Endothelial cell (in vitro differentiated cells): ENCODE measurements at regions not wholly inside any gene's neighbourhood (a gene's known extent, or its start where the extent isn't known, plus 50 kb on each side); places are given as distances from the start of the nearest gene placed in this dataset.

Experiments
- DNase-seq: peaks from one replicate; pipeline ENCODE4 v3.0.0; 2021; ENCODE audit warnings: low spot score
- H3K27ac Mint-ChIP-seq: one replicate; pipeline ENCODE4 v1.8.0; 2021; ENCODE audit warnings: mixed read lengths, inconsistent platforms; ENCODE audit not compliant: unreplicated experiment
- H3K27me3 Mint-ChIP-seq: one replicate; pipeline ENCODE4 v1.8.0; 2021; ENCODE audit warnings: mild to moderate bottlenecking, moderate library complexity, mixed read lengths, inconsistent platforms; ENCODE audit not compliant: unreplicated experiment
- H3K36me3 Mint-ChIP-seq: one replicate; pipeline ENCODE4 v1.8.0; 2021; ENCODE audit warnings: mild to moderate bottlenecking, low read depth, mixed read lengths, inconsistent platforms; ENCODE audit not compliant: unreplicated experiment
- H3K4me1 Mint-ChIP-seq: one replicate; pipeline ENCODE4 v1.8.0; 2021; ENCODE audit warnings: mild to moderate bottlenecking, mixed read lengths, inconsistent platforms; ENCODE audit not compliant: unreplicated experiment
- H3K4me3 Mint-ChIP-seq: one replicate; pipeline ENCODE4 v1.8.0; 2021; ENCODE audit warnings: mild to moderate bottlenecking, mixed read lengths, inconsistent platforms; ENCODE audit not compliant: unreplicated experiment
- H3K9me3 Mint-ChIP-seq: one replicate; pipeline ENCODE4 v1.8.0; 2021; ENCODE audit warnings: mixed read lengths, inconsistent platforms; ENCODE audit not compliant: unreplicated experiment
- CTCF ChIP-seq: fragments of 200-600 bp; sonication (generic); IDR thresholded peaks from one replicate; pipeline ENCODE4 v1.5.0; 2021; ENCODE audit warnings: antibody characterized with exemption; ENCODE audit not compliant: unreplicated experiment

- DNase-seq = no peak
- H3K27ac Mint-ChIP-seq = no peak overlapping the region
- no peak for TF ChIP-seq CTCF
- H3K4me1 Mint-ChIP-seq = no peaks in the 10 kb centered on the region
- no peaks in the 10 kb centered on the region for H3K9me3 Mint-ChIP-seq
- H3K36me3 Mint-ChIP-seq = no peaks in the 10 kb centered on the region
- no peaks in the 10 kb centered on the region for H3K27me3 Mint-ChIP-seq
- no peak overlapping the region for H3K4me3 Mint-ChIP-seq
Observed at GRCh38 chrX:87376896-87377295, 140.7 kb upstream of the KLHL4 start.

- H3K9me3 Mint-ChIP-seq = no peaks in the 10 kb centered on the region
- no peak for TF ChIP-seq CTCF
- DNase-seq = no peak
- H3K4me3 Mint-ChIP-seq = no peak overlapping the region
- no peaks in the 10 kb centered on the region for H3K27me3 Mint-ChIP-seq
- peaks cover 13% of the 10 kb centered on the region for H3K4me1 Mint-ChIP-seq
- no peak overlapping the region for H3K27ac Mint-ChIP-seq
- no peaks in the 10 kb centered on the region for H3K36me3 Mint-ChIP-seq
Observed at GRCh38 chrX:87388381-87388780, 129.2 kb upstream of the KLHL4 start.

GRCh38 chrX:87391742-87392141 lies 125.9 kb upstream of the KLHL4 start:
- H3K4me3 Mint-ChIP-seq = no peak overlapping the region
- no peak for DNase-seq
- H3K36me3 Mint-ChIP-seq = no peaks in the 10 kb centered on the region
- no peaks in the 10 kb centered on the region for H3K9me3 Mint-ChIP-seq
- TF ChIP-seq CTCF = no peak
- peak overlapping the region; percentile 95 for H3K27ac Mint-ChIP-seq
- peaks cover 13% of the 10 kb centered on the region for H3K4me1 Mint-ChIP-seq
- H3K27me3 Mint-ChIP-seq = no peaks in the 10 kb centered on the region

GRCh38 chrX:87392369-87392768 lies 125.2 kb upstream of the KLHL4 start:
- no peaks in the 10 kb centered on the region for H3K27me3 Mint-ChIP-seq

More at GRCh38 chrX:87392369-87392768, 125.2 kb upstream of the KLHL4 start:
- peaks cover 13% of the 10 kb centered on the region for H3K4me1 Mint-ChIP-seq
- TF ChIP-seq CTCF = no peak
- H3K9me3 Mint-ChIP-seq = no peaks in the 10 kb centered on the region
- DNase-seq = no peak
- peak overlapping the region; percentile 95 for H3K27ac Mint-ChIP-seq
- H3K4me3 Mint-ChIP-seq = no peak overlapping the region
- H3K36me3 Mint-ChIP-seq = no peaks in the 10 kb centered on the region
